PFSK-1 (cell line): ENCODE measurements at regions not wholly inside any gene's neighbourhood (a gene's known extent, or its start where the extent isn't known, plus 50 kb on each side); places are given as distances from the start of the nearest gene placed in this dataset.

Experiments
- FOXP2 ChIP-seq: optimal IDR thresholded peaks from 2 replicates; pipeline ENCODE3; 2011; ENCODE audit warnings: borderline replicate concordance, control low read depth, inconsistent platforms; ENCODE audit not compliant: insufficient read depth; ENCODE audit errors: extremely low read length, extremely low read depth
- POLR2AphosphoS5 ChIP-seq: IDR thresholded peaks from 2 replicates; pipeline ENCODE4 v1.6.1; 2012; ENCODE audit warnings: low read depth, mild to moderate bottlenecking, control low read depth, low read length, moderate library complexity
- SIN3A ChIP-seq: IDR thresholded peaks from 2 replicates; pipeline ENCODE4 v1.6.1; 2012; ENCODE audit warnings: mild to moderate bottlenecking, low read length, moderate library complexity, borderline replicate concordance; ENCODE audit not compliant: insufficient read depth
- TAF1 ChIP-seq: IDR thresholded peaks from 2 replicates; pipeline ENCODE4 v1.6.1; 2012; ENCODE audit warnings: low read length, control low read depth, borderline replicate concordance; ENCODE audit not compliant: insufficient read depth
- TF ChIP-seq, protein P1 (sequence below), 2 experiments: IDR thresholded peaks; 2 replicates each; pipeline versions ENCODE4 v1.6.1 to v1.8.0; 2011 to 2012; ENCODE audit warnings: low read depth in 2 of 2, low read length in 2 of 2, control low read depth in 1 of 2, inconsistent platforms in 1 of 2, mild to moderate bottlenecking in 1 of 2, moderate library complexity in 1 of 2; ENCODE audit not compliant: insufficient read depth in 1 of 2

DNA sequence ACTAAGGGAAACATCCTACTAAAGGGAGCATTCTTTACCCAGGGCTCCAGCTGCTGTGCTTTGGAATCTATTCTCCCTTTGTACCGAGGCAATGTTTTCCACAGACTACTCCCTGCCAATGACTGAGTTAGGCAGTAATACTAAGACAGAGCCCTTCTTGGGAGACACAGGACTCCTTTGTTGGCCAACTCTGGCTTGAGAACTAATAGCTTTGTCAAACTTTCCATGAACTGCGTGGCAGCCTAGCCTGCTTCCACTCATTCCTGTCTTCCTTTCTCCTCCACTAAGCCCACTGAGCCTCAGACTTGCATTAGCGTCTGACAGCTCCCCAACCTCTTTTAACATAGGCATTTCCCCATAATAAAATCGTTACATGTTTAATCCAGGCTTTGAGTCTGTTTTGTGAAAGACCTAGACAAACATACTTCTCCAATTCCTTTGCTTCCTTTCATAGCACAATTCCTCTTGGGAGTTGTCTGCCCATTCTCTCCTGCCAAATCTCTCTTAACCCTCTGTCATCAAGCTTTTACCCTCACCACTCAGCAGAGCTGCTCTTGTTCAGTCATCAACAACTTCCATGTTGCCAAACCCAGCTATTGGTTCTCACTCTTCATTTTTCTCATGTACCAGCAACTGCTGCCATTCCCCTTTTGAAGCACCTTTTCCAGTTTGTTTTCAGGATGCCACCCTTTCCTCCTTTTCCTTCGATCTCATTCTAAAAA is 300.3 kb upstream of the IGFBP7 start:
- no peak for TF ChIP-seq TAF1
- TF ChIP-seq, protein P1, sequence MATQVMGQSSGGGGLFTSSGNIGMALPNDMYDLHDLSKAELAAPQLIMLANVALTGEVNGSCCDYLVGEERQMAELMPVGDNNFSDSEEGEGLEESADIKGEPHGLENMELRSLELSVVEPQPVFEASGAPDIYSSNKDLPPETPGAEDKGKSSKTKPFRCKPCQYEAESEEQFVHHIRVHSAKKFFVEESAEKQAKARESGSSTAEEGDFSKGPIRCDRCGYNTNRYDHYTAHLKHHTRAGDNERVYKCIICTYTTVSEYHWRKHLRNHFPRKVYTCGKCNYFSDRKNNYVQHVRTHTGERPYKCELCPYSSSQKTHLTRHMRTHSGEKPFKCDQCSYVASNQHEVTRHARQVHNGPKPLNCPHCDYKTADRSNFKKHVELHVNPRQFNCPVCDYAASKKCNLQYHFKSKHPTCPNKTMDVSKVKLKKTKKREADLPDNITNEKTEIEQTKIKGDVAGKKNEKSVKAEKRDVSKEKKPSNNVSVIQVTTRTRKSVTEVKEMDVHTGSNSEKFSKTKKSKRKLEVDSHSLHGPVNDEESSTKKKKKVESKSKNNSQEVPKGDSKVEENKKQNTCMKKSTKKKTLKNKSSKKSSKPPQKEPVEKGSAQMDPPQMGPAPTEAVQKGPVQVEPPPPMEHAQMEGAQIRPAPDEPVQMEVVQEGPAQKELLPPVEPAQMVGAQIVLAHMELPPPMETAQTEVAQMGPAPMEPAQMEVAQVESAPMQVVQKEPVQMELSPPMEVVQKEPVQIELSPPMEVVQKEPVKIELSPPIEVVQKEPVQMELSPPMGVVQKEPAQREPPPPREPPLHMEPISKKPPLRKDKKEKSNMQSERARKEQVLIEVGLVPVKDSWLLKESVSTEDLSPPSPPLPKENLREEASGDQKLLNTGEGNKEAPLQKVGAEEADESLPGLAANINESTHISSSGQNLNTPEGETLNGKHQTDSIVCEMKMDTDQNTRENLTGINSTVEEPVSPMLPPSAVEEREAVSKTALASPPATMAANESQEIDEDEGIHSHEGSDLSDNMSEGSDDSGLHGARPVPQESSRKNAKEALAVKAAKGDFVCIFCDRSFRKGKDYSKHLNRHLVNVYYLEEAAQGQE (IDR thresholded peaks at IDR 0.05; ENCODE audit: insufficient read depth in 1 of 2, low read depth in 2 of 2, low read length in 2 of 2): no peak
- TF ChIP-seq POLR2AphosphoS5: no peak
- no peak for TF ChIP-seq FOXP2
- no peak for TF ChIP-seq SIN3A

DNA sequence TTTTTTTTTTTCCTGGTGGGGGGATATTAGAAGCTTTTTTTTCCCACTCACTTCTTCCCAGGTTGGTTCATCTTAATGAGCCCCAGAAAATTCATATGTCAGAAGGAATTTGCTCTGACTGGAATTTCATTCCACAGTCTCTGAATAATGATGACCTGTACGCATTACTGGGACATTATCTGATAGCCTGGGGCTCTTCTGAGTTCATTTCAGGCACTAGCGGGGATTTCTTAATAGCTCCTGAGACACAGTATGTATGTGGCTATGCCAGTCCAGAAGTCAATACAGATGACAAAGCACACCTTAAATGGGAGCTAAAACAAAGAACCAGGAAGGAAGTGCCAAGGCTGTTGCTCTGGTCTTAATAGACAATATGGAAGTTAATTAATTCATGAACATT is 295.2 kb upstream of the IGFBP7 start:
- TF ChIP-seq SIN3A (no peak), FOXP2 (no peak)

DNA sequence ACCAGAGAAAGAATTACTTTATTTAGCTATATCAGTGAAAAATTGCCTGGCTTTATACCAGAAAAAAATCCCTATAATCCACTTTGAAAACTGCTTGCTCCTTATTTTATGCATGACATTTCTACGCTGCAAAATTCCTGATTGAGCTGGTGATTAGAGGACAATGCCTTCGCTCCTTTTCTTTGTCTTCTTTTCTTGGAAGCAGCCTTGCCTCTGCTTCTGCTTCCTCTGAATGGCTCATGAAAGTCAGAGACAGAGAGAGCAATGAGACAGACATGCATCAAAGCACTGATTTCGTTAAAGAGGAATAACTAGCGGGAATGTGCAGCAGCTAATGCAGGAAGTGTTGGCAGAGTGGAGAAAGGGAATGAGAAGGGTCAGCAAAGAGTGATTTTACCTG is 294.3 kb upstream of the IGFBP7 start:
- TF ChIP-seq TAF1 (no peak), SIN3A (no peak)

DNA sequence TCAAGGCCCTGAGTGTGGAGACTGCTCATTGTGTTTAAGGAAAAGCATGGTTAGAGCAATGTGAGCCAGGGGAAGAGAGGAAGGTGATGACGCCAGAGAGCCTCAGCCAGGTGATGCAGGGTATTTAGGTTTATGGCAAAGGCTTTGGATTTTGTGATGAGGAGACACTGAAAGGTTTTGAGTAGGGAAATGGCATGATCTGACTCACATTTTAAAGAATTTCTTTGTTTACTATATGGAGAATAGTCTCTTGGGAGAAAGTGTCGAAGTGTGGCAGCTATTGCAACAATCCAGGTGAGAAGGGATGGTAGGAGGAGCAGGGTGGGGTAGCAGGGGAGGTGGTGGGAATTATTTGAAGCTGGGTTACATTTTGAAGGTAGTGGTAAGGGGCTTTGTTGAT is 293.4 kb upstream of the IGFBP7 start:
- TF ChIP-seq, protein P1 (IDR thresholded peaks at IDR 0.05; ENCODE audit: insufficient read depth in 1 of 2, low read depth in 2 of 2, low read length in 2 of 2): no peak
- TF ChIP-seq POLR2AphosphoS5 (no peak), FOXP2 (no peak), SIN3A (no peak), TAF1 (no peak)

DNA sequence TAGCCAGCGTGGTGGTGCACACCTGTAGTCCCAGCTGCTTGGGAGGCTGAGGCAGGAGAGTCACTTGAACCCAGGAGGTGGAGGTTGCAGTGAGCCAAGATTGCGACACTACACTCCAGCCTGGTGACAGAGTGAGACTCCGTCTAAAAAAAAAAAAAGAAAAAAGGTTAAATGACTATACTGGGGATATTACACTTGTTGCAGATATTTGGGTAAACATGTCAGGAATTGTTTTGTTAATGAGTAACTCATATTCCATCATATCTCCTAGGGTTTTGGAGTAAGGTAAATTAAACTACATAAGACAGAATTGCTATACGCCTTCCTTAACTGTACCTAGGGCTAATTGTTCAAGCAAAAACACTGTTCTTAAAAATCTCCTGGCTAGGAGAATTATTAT is 291.4 kb upstream of the IGFBP7 start:
- no peak for TF ChIP-seq SIN3A
- no peak for TF ChIP-seq TAF1

DNA sequence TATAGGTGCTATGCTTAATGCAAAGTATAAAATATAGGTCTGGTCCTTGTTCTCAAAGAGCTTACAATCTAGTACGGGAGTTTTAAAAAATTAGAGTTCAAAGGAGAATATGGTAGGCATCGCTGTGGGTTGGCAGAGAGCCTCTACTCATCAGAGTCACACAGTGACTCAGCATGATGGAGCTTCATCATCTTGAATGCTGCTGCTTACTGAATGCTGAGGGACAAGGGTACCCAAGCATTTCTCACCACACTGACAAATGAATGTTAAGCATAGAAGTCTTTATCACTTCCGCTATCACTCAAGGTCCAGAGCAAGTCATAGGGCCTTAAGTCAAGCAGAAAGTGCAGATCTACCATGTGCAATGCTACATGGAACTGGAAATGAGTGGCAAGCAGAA is 268.6 kb upstream of the IGFBP7 start:
- TF ChIP-seq, protein P1 (IDR thresholded peaks at IDR 0.05; ENCODE audit: insufficient read depth in 1 of 2, low read depth in 2 of 2, low read length in 2 of 2): no peak
- TF ChIP-seq SIN3A (no peak), FOXP2 (no peak), TAF1 (no peak), POLR2AphosphoS5 (no peak)
